Activated B cell treated with CpG ODN at 0.5 μM for 24 hours (primary cell): ENCODE measurements at regions not wholly inside any gene's neighbourhood (a gene's known extent, or its start where the extent isn't known, plus 50 kb on each side); places are given as distances from the start of the nearest gene placed in this dataset.

ENCODE experiments used
- ATAC-seq: fragments of 200-7000 bp; cut with Tn5 transposase; one replicate; pipeline ENCODE4 v1.10.0; 2021; ENCODE audit warnings: low read depth, mild to moderate bottlenecking, moderate library complexity
- CTCF ChIA-PET: fragments of 350-600 bp; sonication (Branson Sonifier 250); formaldehyde crosslinking; loops from one replicate; lab custom pipeline; 2021; ENCODE audit warnings: antibody characterized with exemption; lab: Charles Lee
- POLR2A ChIA-PET: fragments of 350-600 bp; sonication (Branson Sonifier 250); formaldehyde crosslinking; loops from one replicate; lab custom pipeline; 2021; ENCODE audit warnings: antibody characterized with exemption; lab: Charles Lee
- DNase-seq: peaks from one replicate; pipeline ENCODE4 v3.0.0; 2022
- H3K27ac Mint-ChIP-seq: one replicate; pipeline ENCODE4 v1.8.0; 2020; ENCODE audit warnings: mixed read lengths
- H3K27me3 Mint-ChIP-seq: one replicate; pipeline ENCODE4 v1.8.0; 2021; ENCODE audit warnings: mixed read lengths
- H3K36me3 Mint-ChIP-seq: one replicate; pipeline ENCODE4 v1.8.0; 2021; ENCODE audit warnings: low read depth, mixed read lengths
- H3K4me1 Mint-ChIP-seq: one replicate; pipeline ENCODE4 v1.8.0; 2021; ENCODE audit warnings: mixed read lengths
- H3K4me3 Mint-ChIP-seq: one replicate; pipeline ENCODE4 v1.8.0; 2020; ENCODE audit warnings: mild to moderate bottlenecking, mixed read lengths
- H3K9me3 Mint-ChIP-seq: one replicate; pipeline ENCODE4 v1.8.0; 2020; ENCODE audit warnings: mixed read lengths
- intact Hi-C: fragments of 100-400 bp; cut with micrococcal nuclease; formaldehyde crosslinking; loops from one replicate; pipeline ENCODE4 v1.15.1; 2024
- TF ChIP-seq, protein P1 (sequence below): fragments of 200-600 bp; IDR thresholded peaks from one replicate; pipeline ENCODE4 v1.8.0; 2022; ENCODE audit warnings: antibody characterized with exemption, mild to moderate bottlenecking

DNA sequence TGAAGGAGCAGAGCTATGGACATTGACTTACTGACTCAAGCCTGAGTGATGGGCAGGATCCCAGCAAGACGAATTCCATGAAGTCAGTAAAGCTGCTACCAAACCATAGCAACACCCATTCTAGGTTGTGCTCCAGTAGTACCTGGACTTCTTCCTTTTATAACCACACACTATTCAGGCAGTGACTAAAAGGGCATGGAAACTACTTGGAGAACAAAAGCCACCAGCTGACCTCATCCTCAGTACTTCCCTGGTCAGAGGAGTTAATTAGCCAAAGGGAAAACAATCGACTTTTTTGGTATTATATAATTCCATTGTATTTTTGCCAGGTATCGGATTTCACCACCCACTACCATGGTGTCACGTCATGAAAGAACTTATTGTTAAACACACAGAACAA is 237.1 kb downstream of the TTC32 start:
- no peaks in the 10 kb centered on the region for H3K9me3 Mint-ChIP-seq
- TF ChIP-seq, protein P1, sequence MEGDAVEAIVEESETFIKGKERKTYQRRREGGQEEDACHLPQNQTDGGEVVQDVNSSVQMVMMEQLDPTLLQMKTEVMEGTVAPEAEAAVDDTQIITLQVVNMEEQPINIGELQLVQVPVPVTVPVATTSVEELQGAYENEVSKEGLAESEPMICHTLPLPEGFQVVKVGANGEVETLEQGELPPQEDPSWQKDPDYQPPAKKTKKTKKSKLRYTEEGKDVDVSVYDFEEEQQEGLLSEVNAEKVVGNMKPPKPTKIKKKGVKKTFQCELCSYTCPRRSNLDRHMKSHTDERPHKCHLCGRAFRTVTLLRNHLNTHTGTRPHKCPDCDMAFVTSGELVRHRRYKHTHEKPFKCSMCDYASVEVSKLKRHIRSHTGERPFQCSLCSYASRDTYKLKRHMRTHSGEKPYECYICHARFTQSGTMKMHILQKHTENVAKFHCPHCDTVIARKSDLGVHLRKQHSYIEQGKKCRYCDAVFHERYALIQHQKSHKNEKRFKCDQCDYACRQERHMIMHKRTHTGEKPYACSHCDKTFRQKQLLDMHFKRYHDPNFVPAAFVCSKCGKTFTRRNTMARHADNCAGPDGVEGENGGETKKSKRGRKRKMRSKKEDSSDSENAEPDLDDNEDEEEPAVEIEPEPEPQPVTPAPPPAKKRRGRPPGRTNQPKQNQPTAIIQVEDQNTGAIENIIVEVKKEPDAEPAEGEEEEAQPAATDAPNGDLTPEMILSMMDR = no peak
- intact Hi-C loops = no loop called here
- no peak overlapping the region for H3K27ac Mint-ChIP-seq
- DNase-seq (no peak), ATAC-seq (no peak)
- ChIA-PET POLR2A (no interaction called here), CTCF (no interaction called here)
- H3K4me3 Mint-ChIP-seq = no peak overlapping the region
- H3K4me1 Mint-ChIP-seq = no peaks in the 10 kb centered on the region
- H3K36me3 Mint-ChIP-seq = no peaks in the 10 kb centered on the region
- H3K27me3 Mint-ChIP-seq = peaks cover 11% of the 10 kb centered on the region

DNA sequence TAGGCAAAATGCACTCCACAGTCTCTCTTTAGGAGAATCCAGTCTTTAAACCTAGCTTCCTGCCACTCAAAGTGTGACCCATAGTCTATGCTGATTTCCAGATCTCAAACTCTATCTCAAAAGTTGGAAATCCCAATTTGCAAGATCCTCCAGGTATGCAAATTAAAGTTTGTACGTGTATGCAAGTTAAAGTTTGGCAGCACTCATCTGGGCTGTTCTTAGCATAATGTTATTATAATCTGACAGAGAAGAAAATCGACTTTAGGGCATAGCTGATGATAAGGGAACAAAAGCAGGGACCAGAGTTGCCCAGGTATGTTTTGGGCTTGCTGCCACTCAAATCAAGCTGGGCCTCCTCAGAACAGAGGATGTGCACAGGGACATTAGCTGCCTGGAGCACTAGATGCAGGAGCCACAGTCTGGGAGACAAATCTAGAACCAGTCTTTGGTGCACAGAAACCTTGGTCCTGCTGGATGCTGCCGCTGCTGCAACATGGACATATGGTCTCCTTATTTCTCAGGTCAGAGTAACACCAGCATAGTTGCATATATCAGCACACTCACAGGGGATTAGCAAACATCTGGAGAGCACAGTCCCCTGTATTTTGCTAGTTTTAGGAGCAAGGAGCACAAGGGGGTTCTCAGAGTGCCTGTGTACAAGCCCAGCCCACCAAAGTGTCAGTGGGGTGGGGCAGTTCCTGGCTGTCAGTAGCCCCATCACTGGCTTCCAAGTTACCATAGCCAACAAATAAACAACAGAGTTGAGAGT is 242.6 kb downstream of the TTC32 start:
- intact Hi-C loops = no loop called here
- no peaks in the 10 kb centered on the region for H3K36me3 Mint-ChIP-seq
- POLR2A ChIA-PET = no interaction called here
- ATAC-seq = no peak
- H3K9me3 Mint-ChIP-seq = no peaks in the 10 kb centered on the region
- no peak for DNase-seq
- H3K4me3 Mint-ChIP-seq = no peak overlapping the region
- no peak overlapping the region for H3K27ac Mint-ChIP-seq
- TF ChIP-seq, protein P1 = no peak
- CTCF ChIA-PET = no interaction called here
- H3K27me3 Mint-ChIP-seq = peaks cover 6% of the 10 kb centered on the region
- H3K4me1 Mint-ChIP-seq = no peaks in the 10 kb centered on the region

DNA sequence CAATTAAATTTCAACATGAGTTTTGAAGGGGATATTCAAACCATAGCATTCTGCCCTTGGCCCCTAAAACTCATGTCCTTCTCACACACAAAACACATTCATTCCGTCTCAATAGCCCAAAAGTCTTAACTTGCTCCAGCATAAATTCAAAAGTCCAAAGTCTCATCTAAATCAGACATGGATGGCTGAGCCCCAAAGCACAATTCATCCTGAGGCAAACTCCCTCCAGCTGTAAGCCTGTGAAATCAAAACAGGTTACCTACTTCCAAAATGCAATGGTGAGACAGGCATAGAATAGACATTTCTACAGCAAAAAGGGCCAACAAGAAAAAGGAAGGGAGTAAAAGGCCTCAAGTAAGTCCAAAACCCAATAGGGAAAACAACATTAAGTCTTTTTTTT is 245.8 kb downstream of the TTC32 start:
- TF ChIP-seq, protein P1 = no peak
- ChIA-PET POLR2A (no interaction called here), CTCF (no interaction called here)
- Mint-ChIP-seq H3K9me3 (no peaks in the 10 kb centered on the region), H3K4me1 (no peaks in the 10 kb centered on the region), H3K4me3 (no peak overlapping the region), H3K27me3 (no peaks in the 10 kb centered on the region), H3K36me3 (no peaks in the 10 kb centered on the region), H3K27ac (no peak overlapping the region)
- intact Hi-C loops = no loop called here
- ATAC-seq (no peak), DNase-seq (no peak)

DNA sequence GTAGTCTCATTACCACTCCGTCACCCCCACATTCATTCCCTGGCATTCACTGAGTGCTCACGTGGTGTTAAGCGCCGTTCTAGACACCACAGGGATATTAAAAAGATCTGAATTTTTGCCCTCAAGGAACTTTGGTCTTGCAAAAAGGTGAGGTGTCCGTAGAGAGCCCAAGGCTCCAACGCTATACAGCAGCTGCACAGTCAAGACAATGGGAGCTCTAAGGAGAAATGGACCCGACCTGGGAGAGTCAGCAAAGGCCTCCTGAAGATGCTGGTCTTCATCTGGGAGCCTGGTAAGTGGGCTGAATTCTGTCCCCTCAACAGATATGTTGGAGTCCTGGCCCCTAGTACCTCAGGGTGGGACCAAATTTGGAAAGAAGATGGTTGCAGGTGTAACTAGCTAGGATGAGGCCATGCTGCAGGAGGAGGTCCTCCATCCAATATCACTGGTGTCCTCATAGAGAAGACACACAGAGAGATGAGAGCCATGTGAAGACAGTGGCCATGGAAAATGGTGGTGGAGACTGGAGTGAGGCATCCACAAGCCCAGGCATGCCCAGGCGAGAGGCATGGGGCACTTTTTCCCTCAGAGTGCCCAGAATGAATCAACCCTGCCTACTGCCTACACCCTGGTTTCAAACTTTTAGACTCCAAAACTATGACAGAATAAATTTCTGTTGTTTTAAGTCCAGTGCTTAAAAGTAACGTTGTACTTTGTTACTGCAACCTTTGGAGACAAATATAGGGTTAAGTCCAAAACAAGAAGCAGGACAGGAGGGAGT is 247.3 kb downstream of the TTC32 start:
- ATAC-seq (no peak), DNase-seq (no peak)
- Mint-ChIP-seq H3K4me1 (no peaks in the 10 kb centered on the region), H3K9me3 (no peaks in the 10 kb centered on the region), H3K27ac (no peak overlapping the region), H3K27me3 (no peaks in the 10 kb centered on the region), H3K36me3 (no peaks in the 10 kb centered on the region), H3K4me3 (no peak overlapping the region)
- CTCF ChIA-PET = no interaction called here
- POLR2A ChIA-PET = no interaction called here
- intact Hi-C loops = no loop called here
- TF ChIP-seq, protein P1 = no peak

DNA sequence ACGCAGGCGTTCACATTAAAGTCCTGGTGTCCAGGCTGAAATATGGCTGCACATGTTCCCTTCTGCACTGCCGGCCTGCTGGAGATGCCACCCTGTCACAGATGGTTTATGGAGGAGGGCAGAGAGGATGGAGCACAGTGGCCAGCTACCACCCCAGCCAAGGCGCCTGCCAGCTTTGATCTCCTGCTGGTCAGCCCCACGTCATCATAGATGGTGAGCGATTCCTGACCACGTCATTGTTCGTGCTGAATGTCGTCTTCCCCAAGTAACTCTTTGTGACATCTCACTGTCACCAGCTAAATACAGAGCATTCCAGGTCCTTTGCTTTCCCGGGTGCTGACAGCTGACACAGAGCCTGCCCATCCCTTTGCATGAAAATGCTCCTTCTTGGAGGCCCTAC is 248.3 kb downstream of the TTC32 start:
- TF ChIP-seq, protein P1 = no peak
- no peak overlapping the region for H3K4me3 Mint-ChIP-seq
- ChIA-PET CTCF (no interaction called here), POLR2A (no interaction called here)
- H3K36me3 Mint-ChIP-seq = no peaks in the 10 kb centered on the region
- H3K27ac Mint-ChIP-seq = no peak overlapping the region
- intact Hi-C loops = no loop called here
- ATAC-seq (no peak), DNase-seq (no peak)
- no peaks in the 10 kb centered on the region for H3K27me3 Mint-ChIP-seq
- H3K9me3 Mint-ChIP-seq = no peaks in the 10 kb centered on the region
- H3K4me1 Mint-ChIP-seq = no peaks in the 10 kb centered on the region
